HUES64 (cell line): ENCODE measurements at regions not wholly inside any gene's neighbourhood (a gene's known extent, or its start where the extent isn't known, plus 50 kb on each side); places are given as distances from the start of the nearest gene placed in this dataset.
"Not testable (repeated sequence)": the region's sequence is repeated elsewhere in the genome, so short reads cannot be mapped to it uniquely, and the experiment has no call there.

ENCODE experiments used
- H3K27ac ChIP-seq: 2 replicates; pipeline ENCODE4 v1.7.0; 2013; ENCODE audit warnings: low read depth, low read length, inconsistent platforms
- H3K27me3 ChIP-seq: 2 replicates; pipeline ENCODE4 v1.6.1; 2013; ENCODE audit warnings: mild to moderate bottlenecking, low read length; ENCODE audit not compliant: insufficient read depth
- H3K36me3 ChIP-seq: 2 replicates; pipeline ENCODE4 v1.6.1; 2013; ENCODE audit warnings: mild to moderate bottlenecking, low read length; ENCODE audit not compliant: insufficient read depth
- H3K4me1 ChIP-seq: 2 replicates; pipeline ENCODE4 v1.6.1; 2013; ENCODE audit warnings: mild to moderate bottlenecking, low read length, moderate library complexity; ENCODE audit not compliant: insufficient read depth
- H3K4me3 ChIP-seq: 2 replicates; pipeline ENCODE4 v1.5.1; 2013; ENCODE audit warnings: mild to moderate bottlenecking, low read length, moderate library complexity
- H3K9ac ChIP-seq: 2 replicates; pipeline ENCODE4 v1.6.1; 2013; ENCODE audit warnings: mild to moderate bottlenecking, low read depth, low read length
- H3K9me3 ChIP-seq: 2 replicates; pipeline ENCODE4 v1.6.1; 2013; ENCODE audit warnings: low read depth, low read length; ENCODE audit not compliant: insufficient read depth
- WGBS: fragments of 150-250, 120-280 bp; methylation state at CpG from one replicate; pipeline ENCODE4 v1.1.7; 2013; ENCODE audit warnings: missing lambda C conversion rate; 5-methylcytosine and 5-hydroxymethylcytosine counted together

DNA sequence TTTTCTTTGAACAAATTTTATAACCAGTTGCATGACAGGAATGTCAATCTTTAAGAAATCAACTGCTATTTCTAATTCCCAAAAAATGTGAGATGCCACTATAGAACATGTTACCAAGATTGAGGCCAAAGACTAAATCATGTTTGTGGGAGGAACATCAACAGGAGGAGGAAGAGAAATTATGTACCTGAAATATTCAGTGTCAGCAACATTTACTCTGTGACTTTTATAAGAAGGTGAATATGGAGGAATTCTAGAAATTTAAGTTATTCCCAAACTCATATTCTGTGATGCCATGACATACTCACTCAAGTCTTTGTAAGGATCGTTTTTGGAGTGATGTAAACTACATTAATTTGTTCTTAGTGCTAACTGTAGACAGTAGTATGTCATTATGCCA, 408.4 kb downstream of the SH2D4B start:
- H3K27ac ChIP-seq: no peak overlapping the region
- no peak overlapping the region for H3K4me3 ChIP-seq

DNA sequence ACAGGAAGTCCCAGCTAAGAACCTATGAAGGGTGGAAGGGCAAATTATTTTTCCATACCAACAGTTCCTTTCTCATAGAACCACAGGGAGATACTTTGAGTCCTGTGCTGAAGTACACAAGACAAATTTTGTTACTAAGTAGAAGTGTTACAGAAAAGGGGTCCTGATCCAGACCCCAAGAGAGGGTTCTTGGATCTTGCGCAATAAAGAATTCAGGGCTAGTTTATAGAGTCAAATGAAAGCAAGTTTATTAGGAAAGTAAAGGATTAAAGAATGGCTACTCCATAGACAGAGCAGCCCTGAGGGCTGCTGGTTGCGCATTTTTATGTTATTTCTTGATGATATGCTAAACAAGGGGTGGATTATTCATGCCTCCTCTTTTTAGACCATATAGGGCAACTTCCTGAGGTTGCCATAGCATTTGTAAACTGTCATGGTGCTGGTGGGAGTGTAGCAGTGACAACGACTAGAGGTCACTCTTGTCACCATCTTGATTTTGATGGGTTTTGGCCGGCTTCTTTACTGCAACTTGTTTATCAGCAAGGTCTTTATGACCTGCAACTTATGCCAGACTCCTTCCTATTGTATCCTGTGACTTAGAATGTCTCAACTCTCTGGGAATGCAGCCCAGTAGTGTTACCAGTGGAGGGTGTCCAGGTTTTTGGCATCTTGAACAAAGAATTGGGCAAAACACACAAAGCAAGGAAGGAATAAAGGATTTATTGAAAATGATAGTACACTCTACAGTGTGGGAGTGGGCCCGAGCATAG, 409.4 kb downstream of the SH2D4B start:
- no peaks in the 10 kb centered on the region for H3K27me3 ChIP-seq
- H3K27ac ChIP-seq: no peak overlapping the region
- no peak overlapping the region for H3K9ac ChIP-seq
- no peaks in the 10 kb centered on the region for H3K36me3 ChIP-seq
- peaks cover 8% of the 10 kb centered on the region for H3K9me3 ChIP-seq
- no peak overlapping the region for H3K4me3 ChIP-seq
- 96% methylated on average over 5 of the region's 5 CpGs for WGBS
- H3K4me1 ChIP-seq: peaks cover 17% of the 10 kb centered on the region

More for the DNA sequence above, 408.4 kb downstream of the SH2D4B start:
- Histone ChIP-seq H3K4me1 (peaks cover 17% of the 10 kb centered on the region), H3K9ac (no peak overlapping the region), H3K9me3 (no peaks in the 10 kb centered on the region; the same call in none of the 2 replicates), H3K36me3 (no peaks in the 10 kb centered on the region), H3K27me3 (no peaks in the 10 kb centered on the region)
- 75% methylated on average over 1 of the region's 1 CpG for WGBS

DNA sequence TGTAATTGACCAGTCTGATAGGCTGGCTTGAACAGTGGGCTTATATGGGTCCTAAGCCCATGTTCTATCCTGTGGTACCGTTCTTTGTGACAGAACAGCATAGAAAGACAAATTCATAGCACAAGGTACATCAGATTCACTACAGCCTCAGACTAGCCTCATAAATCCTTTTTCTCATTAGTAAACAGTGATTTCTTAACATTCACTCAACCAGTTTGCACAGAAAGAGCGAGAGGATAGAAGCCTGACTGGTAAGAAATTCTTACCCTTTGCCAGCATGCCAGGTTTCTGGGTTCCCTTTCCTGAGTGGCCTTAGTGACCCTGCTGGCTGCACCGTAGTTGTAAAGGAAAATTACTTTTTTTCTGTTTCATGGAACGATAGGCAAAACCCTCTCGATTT, 412.1 kb downstream of the SH2D4B start:
- peaks cover 17% of the 10 kb centered on the region for H3K4me1 ChIP-seq
- 98% methylated on average over 5 of the region's 5 CpGs for WGBS
- H3K4me3 ChIP-seq: no peak overlapping the region
- no peaks in the 10 kb centered on the region for H3K36me3 ChIP-seq
- H3K27ac ChIP-seq: no peak overlapping the region
- H3K27me3 ChIP-seq: no peaks in the 10 kb centered on the region
- H3K9me3 ChIP-seq: peaks cover 8% of the 10 kb centered on the region
- H3K9ac ChIP-seq: no peak overlapping the region

DNA sequence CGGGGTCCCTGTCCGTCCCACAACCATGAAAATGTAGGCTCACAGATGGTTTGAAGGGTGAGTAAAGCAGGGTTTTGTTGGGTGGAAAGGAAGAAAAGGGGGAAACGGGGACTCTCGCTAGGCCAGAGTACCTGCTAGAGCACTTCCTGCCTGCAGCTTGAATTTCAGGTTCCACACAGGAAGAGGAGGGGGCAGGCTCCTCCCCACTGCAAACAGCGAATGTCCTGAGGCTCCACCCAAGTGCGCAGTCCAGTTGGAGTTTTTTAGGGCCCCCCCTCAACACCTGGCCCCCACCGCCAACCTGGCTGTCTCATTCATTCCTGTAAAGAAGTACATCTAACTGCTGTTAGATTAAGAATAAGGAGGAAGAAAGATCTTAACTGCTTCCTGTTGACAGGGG, 414.7 kb downstream of the SH2D4B start:
- Histone ChIP-seq H3K4me3 (no peak overlapping the region), H3K36me3 (no peaks in the 10 kb centered on the region)
- WGBS: 93% methylated on average over 6 of the region's 7 CpGs

DNA sequence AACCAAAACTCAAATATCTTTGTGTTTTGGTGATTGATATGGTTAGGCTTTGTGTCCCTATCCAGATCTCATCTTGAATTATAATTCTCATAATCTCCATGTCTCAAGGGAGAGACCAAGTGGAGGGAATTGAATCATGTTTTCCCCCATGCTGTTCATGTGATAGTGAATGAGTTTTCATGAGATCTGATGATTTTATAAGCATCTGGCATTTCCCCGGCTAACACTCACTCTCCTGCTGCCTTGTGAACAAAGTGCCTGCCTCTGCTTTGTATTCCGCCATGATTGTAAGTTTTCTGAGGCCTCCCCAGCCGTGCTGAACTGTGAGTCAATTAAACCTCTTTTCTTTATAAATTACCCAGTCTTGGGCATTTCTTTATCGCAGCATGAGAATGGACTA, 419.5 kb downstream of the SH2D4B start:
- no peaks in the 10 kb centered on the region for H3K4me1 ChIP-seq
- WGBS: 93% methylated on average over 4 of the region's 4 CpGs
- H3K27ac ChIP-seq: no peak overlapping the region
- no peaks in the 10 kb centered on the region for H3K27me3 ChIP-seq
- H3K9ac ChIP-seq: no peak overlapping the region
- H3K9me3 ChIP-seq: no peaks in the 10 kb centered on the region
- no peak overlapping the region for H3K4me3 ChIP-seq
- H3K36me3 ChIP-seq: no peaks in the 10 kb centered on the region

More for the DNA sequence above, 414.7 kb downstream of the SH2D4B start:
- Histone ChIP-seq H3K27me3 (no peaks in the 10 kb centered on the region), H3K9me3 (peaks cover 8% of the 10 kb centered on the region), H3K9ac (no peak overlapping the region), H3K4me1 (peaks cover 9% of the 10 kb centered on the region; the same call in 1 of the 2 replicates), H3K27ac (no peak overlapping the region)

DNA sequence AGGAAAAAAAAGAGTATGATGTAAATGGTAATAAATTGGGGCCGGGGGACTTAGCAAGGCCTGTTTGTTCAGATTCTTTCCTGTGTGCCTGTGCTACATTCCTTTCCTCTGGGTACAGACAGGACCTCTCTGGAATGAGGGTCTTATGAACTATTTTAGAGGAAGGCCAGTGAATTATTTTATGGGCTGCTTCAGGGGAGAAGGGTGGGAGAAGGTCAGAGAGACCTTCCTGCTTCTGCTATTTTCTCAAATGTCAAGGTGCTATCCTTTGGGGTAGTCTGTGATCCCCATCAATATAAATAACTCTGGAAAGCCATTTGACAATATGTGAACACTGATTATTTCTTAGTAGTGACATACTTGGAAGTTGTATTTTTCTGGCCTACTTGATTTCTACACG, 426.5 kb downstream of the SH2D4B start:
- no peak overlapping the region for H3K27ac ChIP-seq
- H3K4me3 ChIP-seq: no peak overlapping the region
- H3K9ac ChIP-seq: no peak overlapping the region
- no peaks in the 10 kb centered on the region for H3K9me3 ChIP-seq
- 85% methylated on average over 1 of the region's 2 CpGs for WGBS
- peaks cover 10% of the 10 kb centered on the region for H3K4me1 ChIP-seq
- H3K27me3 ChIP-seq: no peaks in the 10 kb centered on the region
- H3K36me3 ChIP-seq: no peaks in the 10 kb centered on the region

DNA sequence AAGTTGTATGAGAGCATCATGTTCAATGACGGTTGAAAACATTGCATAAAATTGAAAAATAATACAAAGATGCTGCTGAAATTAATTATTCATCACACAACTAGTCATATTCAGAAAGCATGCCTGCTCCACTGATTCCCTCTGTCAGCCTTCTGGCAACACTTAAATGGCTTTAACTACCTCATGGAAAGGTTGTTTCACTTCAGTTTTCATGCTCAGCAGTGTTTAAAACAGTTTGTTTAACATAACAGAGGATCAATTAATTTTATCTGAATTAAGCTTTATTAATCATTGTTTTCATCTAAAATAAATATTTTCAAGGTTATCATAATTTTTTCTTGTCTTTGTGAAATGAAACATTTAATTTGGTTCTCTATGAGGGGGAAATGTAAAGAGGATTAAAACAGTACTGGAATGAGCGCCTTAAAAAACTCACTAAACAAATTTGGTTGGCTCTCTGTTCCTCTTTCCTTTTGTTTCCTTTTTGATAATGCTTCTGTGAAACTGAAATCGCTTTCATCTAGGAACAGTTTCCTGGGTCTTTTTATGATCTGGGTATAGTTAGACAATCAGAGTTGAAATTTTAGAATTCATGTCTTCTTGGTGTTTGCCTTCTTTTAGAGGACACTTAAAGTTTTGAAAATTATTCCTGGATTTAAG, 427.4 kb downstream of the SH2D4B start:
- WGBS: 92% methylated on average over 3 of the region's 3 CpGs
- Histone ChIP-seq H3K4me3 (no peak overlapping the region), H3K4me1 (peaks cover 10% of the 10 kb centered on the region), H3K27me3 (no peaks in the 10 kb centered on the region), H3K36me3 (no peaks in the 10 kb centered on the region), H3K27ac (no peak overlapping the region), H3K9ac (no peak overlapping the region), H3K9me3 (no peaks in the 10 kb centered on the region)

DNA sequence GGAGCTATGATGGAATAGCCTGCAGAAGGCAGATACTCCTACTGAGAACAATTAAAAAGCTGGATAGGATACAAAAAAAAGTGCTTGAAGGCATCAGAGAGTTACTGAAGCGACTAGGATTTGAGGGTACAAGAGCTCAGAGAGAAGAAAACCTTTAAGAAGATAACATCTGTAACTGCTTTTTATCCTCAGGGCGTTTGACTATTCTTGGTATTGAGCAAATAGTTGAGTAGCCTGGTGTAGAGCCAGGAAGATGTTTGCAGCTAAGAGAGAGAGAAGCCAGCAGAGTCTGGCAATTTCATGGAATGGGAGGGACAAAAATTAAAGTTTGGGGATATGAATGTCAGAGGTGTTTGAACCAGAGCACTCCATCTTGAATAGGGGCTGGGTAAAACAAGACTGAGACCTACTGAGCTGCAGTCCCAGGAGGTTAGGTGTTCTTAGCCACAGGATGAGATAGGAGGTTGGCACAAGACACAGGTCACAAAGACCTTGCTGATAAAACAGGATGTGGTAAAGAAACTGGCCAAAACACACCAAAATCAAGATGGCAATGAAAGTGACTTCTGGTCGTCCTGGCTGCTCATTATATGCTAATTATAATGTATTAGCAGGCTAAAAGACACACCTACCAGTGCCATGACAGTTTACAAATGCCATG, 428.8 kb downstream of the SH2D4B start:
- Histone ChIP-seq H3K4me1 (peaks cover 10% of the 10 kb centered on the region), H3K9ac (no peak overlapping the region), H3K27me3 (no peaks in the 10 kb centered on the region), H3K9me3 (no peaks in the 10 kb centered on the region), H3K36me3 (no peaks in the 10 kb centered on the region), H3K27ac (no peak overlapping the region), H3K4me3 (no peak overlapping the region)
- 84% methylated on average over 2 of the region's 3 CpGs for WGBS

DNA sequence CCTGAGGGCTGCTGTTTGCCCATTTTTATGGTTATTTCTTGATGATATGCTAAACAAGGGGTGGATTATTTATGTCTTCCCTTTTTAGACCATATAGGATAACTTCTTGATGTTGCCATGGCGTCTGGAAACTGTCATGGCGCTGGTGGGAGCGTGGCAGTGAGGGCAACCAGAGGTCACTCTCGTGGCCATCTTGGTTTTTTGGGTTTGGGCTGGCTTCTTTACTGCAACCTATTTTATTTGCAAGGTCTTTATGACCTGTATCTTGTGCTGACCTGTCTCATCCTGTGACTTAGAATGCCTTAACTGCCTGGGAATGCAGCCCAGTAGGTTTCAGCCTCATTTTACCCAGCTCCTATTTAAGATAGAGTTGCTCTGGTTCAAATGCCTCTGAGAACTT, 429.7 kb downstream of the SH2D4B start:
- H3K4me1 ChIP-seq: not testable (repeated sequence)

DNA sequence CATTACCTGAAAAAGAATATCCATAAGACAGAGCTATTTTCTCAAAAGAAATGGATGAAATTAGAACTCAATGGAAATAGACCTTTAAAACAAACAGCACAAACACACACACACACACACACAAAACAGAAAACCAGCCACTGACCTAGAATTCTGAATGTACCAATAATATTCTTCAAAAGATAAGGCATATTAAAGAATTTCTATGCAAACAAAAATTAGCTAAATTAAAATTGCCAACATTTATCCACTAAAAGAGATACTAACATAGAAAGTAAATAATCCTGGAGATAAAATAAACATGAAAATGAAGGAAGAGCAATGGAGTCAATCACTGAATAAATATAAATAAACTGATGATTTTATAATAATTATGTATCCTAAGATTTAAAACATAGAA, 431.2 kb downstream of the SH2D4B start:
- Histone ChIP-seq H3K4me1 (peaks cover 10% of the 10 kb centered on the region), H3K36me3 (no peaks in the 10 kb centered on the region), H3K9ac (no peak overlapping the region), H3K27ac (no peak overlapping the region), H3K4me3 (no peak overlapping the region), H3K27me3 (no peaks in the 10 kb centered on the region), H3K9me3 (no peaks in the 10 kb centered on the region)

More for the DNA sequence above, 429.7 kb downstream of the SH2D4B start:
- not testable (repeated sequence) for H3K4me3 ChIP-seq, H3K9ac ChIP-seq, H3K9me3 ChIP-seq, H3K36me3 ChIP-seq, H3K27me3 ChIP-seq, H3K27ac ChIP-seq
- WGBS: 94% methylated on average over 4 of the region's 4 CpGs

DNA sequence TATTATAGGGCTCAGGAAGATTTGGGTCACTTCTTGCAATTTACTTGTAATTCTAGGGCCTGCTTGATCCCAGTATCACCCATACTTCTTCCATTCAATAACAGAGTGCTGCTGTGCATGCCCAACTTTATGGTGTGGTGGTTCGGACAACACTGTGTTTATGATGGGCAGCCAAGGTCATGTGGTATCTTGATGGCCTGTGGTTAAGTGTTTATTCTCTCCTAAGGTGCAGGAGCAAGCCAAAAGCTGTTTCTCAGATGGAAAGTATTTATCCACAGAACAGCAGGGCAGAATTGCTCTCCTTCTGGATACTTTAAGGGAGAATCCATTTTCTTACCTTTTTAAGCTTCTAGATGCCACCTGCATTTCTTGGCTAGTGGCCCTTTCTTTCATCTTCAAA, 433.8 kb downstream of the SH2D4B start:
- WGBS: 100% methylated on average over 1 of the region's 1 CpG
- H3K4me3 ChIP-seq: no peak overlapping the region
- no peak overlapping the region for H3K27ac ChIP-seq
- no peaks in the 10 kb centered on the region for H3K27me3 ChIP-seq
- no peaks in the 10 kb centered on the region for H3K36me3 ChIP-seq
- no peaks in the 10 kb centered on the region for H3K4me1 ChIP-seq
- no peak overlapping the region for H3K9ac ChIP-seq
- H3K9me3 ChIP-seq: no peaks in the 10 kb centered on the region
